DMS 273 (cell line): ENCODE measurements at regions not wholly inside any gene's neighbourhood (a gene's known extent, or its start where the extent isn't known, plus 50 kb on each side); places are given as distances from the start of the nearest gene placed in this dataset.
"Not testable (repeated sequence)": the region's sequence is repeated elsewhere in the genome, so short reads cannot be mapped to it uniquely, and the experiment has no call there.

Source experiments
- DNase-seq: peaks from one replicate; lab custom pipeline; 2025; ENCODE audit not compliant: unreplicated experiment; lab: John Stamatoyannopoulos, UW

DNA sequence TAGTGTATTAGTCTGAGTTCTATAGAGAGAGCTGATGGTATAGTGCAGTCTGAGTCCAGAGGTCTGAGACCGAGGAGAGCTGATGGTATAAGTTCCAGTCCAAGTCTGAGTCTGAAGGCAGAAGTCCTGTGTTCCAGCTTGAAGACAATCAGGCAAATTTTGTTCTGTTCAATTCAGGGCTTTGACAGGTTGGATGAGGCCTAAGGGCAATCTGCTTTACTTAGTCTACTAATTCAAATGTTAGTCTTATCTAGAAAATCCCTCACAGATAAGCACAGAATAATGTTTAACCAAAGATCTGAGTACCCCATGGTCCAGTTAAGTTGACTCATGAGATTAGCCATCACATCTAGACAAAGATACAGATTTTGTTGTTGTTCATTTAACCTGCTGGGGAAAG lies 303.0 kb upstream of the KLF4 start:
- no peak for DNase-seq

- DNase-seq: no peak
These were observed 302.4 kb upstream of the KLF4 start for GRCh38 chr9:107792006-107792405.

DNA sequence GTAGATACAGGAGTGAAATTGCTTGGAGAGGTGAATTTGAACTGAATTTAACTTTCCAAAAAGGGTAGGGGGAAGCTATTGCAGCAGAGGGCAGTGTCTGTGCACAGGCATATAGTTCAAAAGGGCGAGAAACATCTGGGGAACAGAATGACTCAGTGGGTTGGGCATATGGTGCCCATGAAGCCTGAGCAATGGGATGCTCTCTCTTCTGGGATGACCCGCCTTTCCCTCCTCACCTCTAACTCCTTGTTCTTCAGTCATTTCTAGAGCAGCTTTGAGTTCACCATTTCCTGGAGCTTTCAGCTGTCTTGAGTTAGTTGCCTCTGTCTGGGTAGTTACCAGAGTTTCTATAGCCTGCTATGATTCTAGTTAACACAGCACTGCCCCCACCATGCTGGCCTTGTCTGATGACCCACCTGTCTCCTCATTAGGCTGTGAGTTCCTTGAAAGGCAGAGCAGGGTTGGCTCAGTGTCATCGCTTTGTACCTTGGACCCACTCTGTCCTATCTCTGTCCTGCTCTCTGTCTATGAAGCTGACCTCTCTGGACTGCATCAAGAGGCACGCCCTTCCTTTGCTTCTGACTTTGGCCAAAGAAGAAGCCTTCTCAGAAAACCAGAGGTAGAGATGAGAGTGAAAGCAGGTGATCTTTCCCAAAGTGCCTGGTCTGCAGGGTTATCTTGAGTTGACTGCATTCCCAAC lies 299.6 kb upstream of the KLF4 start:
- DNase-seq: peak; percentile 11

- DNase-seq: no peak
These were observed 297.0 kb upstream of the KLF4 start for GRCh38 chr9:107786561-107786960.

GRCh38 chr9:107784235-107784958 lies 294.8 kb upstream of the KLF4 start:
- DNase-seq: no peak

- DNase-seq: no peak
These were observed 293.2 kb upstream of the KLF4 start for GRCh38 chr9:107782789-107783188.

DNA sequence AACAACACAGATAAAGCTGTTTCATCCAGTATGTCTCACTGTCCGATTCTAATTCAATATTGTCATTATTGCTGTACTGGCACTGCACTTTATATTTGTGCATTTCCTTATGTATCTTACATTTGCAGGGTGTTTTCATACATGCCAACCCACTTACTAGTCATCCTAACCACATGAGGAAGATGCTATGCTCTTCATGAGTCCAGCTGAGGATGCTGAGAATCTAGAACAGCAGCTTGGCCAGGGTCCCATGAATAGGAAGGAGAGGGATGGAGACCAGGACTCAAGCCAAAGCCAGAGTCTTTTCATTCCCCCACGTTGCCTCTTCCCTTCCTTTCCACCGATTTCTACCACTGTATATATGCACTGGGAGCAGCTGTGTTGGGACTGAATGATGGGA lies 292.8 kb upstream of the KLF4 start:
- no peak for DNase-seq

- DNase-seq: no peak
These were observed 291.4 kb upstream of the KLF4 start for GRCh38 chr9:107780960-107781359.

DNA sequence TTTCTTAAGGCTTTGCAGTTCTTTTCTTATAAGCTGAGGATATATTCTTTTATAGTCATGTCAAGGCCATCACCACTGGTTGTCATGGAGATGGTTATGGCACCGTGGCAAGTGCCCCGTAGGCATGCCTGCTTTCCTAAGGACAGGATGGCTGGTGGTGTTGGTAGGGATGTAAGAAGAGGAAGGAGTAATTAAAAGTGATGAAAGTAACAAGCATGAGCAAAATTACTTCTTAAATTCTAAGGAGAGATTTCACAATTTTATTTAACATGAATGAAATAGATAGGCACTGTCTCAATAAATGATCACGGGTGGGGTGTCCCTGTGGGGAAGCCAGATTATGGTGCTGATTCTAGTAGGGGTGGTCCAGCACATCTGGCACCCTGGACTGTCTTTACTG lies 290.2 kb upstream of the KLF4 start:
- no peak for DNase-seq

DNA sequence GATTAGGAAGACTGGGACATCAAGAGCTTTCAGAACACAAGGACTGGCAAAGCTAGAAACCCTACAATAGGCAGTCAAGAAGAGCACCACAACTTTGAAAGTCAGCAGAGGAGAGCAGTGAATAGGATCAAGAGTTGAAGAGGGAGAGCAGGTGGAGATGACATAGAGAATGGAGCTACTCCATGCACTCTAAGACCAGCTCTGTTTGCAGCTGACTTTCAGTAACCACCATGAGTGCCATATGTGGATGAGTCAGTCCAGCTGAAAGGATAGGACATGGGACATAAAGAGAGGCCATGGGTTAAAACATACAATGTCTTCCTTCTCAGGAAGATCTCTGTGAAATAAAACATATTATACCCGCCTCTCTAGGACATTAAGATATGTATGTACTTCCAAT lies 289.1 kb upstream of the KLF4 start:
- no peak for DNase-seq

DNA sequence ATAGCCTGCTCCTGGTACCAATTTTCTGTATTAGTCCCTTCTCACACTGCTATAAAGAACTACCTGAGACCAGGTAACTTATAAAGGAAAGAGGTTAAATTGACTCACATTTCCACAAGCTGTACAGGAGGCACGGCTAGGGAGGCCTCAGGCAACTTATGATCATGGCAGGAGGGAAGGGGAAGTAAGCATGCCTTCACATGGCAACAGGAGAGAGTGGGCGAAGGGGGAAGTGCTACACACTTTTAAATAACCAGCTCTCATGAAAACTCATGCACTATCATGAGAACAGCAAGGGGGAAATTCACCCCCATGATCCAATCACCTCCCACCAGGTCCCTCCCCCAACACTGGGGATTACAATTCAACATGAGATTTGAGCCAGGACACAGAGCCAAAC lies 284.5 kb upstream of the KLF4 start:
- DNase-seq: not testable (repeated sequence)

DNA sequence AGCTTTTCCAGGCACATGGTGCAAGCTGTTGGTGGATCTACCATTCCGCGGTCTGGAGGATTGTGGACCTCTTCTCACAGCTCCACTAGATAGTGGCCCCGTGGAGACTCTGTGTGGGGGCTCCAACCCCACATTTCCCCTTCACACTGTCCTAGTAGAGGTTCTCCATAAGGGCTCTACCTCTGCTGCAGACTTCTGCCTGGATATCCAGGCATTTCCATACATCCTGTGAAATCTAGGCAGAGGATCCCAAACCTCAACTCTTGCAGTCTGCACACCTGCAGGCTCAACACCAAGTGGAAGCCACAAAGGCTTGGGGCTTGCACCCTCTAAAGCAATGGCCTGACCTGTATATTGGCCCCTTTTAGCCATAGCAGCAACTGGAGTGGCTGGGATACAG lies 283.4 kb upstream of the KLF4 start:
- DNase-seq: no peak

DNA sequence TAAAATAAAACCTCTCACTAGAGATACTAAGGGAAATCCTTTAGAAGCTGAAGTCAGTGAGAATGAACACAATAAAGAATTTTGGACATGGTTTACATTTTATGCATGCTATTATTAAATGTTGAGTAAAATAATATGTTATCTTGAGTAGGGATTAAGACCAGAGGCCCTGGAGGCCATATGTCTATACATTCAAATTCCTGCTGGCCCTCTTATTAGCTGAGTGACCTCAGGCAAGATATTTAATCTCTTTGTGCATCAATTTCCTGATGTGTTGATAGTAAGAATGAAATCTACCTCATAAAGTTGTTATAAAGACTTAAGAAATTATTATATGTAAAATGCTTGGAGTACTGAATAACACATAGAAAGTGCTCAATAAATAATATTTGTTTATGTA lies 281.1 kb upstream of the KLF4 start:
- no peak for DNase-seq

DNA sequence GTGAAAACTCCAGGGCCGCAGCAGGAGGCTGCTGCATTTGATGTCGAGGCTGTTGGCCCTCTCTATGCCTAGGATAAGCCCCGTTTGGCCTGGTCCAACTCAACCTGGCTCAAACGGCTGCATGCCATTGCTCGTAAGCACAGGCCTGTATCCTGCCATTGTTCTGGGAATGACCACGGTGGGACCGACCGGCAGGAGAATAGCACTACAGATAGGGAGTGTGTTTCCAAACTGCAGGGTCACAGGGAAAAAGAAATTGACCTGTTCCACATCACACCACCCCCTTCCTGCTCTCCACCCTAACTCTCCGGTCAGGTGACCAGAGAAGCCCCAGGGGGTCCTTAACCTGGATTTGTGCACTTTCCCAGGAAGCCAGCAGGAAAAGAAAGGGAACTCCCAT lies 278.7 kb upstream of the KLF4 start:
- DNase-seq: no peak

DNA sequence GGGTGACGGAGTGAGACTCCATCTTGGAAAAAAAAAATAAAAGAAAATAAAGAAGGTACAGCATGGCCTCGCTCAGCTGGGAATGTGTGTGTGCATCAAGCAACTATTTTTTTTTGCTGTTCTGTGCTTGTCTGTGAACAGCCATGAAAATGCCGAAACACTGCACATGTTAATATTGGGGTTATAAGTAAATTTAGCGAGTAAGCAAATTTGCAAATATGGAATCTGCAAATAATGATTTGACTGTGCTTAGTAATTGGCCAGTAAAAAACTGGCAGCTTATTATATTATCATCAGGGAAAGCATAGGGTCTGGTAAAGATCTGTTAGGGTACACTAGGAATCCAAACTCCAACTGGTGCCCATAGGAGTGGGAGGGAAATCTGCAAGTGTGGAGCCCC lies 278.1 kb upstream of the KLF4 start:
- no peak for DNase-seq

DNA sequence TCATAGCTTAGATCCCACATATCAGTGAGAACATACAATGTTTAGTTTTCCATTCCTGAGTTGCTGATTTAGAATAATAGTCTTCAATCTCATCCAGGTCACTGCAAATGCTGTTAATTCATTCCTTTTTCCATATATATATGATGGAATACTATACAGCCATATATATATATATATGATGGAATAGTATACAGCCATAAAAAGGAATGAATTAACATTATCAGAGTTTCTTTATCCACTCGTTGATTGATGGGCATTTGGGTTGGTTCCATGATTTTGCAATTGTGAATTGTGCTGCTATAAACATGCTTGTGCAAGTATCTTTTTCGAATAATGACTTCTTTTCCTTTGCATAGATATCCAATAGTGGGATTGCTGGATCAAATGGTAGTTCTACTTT lies 273.9 kb upstream of the KLF4 start:
- not testable (repeated sequence) for DNase-seq

DNA sequence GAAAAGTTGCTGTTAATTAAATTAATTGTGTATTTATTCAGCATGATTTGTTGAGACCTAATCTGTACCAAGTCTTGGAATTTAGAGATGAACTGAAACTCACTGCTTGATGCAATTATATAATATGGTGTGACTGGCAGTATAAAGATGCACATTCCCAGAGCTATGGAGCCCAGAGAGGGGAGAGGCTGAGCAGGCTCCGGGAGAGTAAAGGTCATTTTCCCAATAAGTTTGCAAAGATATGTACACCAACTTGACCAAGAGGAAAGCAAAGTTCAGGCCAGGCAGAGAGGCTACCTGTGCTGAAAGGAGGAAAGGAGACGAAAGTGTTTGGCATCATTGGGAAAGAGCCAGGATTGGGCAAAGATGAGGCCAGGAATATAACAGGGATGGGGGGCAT lies 271.7 kb upstream of the KLF4 start:
- DNase-seq: no peak

- DNase-seq: no peak
These were observed 271.1 kb upstream of the KLF4 start for GRCh38 chr9:107760469-107761242.

DNA sequence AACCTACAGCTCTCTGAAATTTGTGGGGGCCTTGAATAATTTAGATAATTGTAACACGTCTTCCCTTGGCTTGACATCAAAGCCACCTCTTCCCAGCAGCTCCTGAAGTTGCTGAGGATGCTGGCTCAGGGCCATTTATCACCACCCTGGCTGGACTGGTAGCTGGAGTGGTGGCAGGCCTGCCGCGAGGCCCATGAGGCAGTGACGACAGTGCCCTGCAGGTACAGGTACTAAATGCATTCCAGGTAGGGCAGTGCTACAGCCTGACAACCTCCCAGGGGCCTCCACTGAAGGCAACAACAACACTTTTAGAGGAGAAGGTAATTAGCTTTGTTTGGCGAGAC lies 270.2 kb upstream of the KLF4 start:
- no peak for DNase-seq

- DNase-seq: no peak
These were observed 269.6 kb upstream of the KLF4 start for GRCh38 chr9:107759009-107759822.

DNA sequence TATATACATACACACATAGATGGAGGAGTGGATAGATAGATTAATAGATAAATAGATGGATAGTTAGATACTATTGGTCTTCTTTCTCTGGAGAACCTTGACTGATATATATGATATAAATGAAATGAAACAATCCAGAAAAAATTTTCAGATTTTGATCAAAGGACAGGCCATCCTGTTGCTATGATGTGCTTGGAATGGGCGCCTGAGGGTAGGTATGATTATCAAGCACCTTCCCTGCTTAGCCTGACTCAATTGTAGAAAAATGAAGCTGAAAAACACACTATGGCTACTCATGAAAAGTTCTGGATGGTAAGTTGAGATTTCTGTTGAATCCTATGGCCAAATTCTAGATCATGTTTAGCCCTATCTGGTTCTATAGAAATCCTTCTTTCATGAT lies 266.5 kb upstream of the KLF4 start:
- no peak for DNase-seq
